HG03103 (cell line): ENCODE measurements at regions not wholly inside any gene's neighbourhood (a gene's known extent, or its start where the extent isn't known, plus 50 kb on each side); places are given as distances from the start of the nearest gene placed in this dataset.
"Not testable (repeated sequence)": the region's sequence is repeated elsewhere in the genome, so short reads cannot be mapped to it uniquely, and the experiment has no call there.

Experiments used
- ATAC-seq: cut with Tn5 transposase; IDR thresholded peaks from one replicate; pipeline ENCODE4 v1.9.1; 2021; ENCODE audit warnings: low read depth; ENCODE audit not compliant: unreplicated experiment

- ATAC-seq = no peak
Measured at GRCh38 chr14:30471980-30472379, 87.0 kb upstream of the G2E3 start.

GRCh38 chr14:30473846-30474696 lies 84.9 kb upstream of the G2E3 start:
- not testable (repeated sequence) for ATAC-seq

- no peak for ATAC-seq
Measured at GRCh38 chr14:30482276-30482675, 76.7 kb upstream of the G2E3 start.

GRCh38 chr14:30484201-30484600 lies 74.8 kb upstream of the G2E3 start:
- ATAC-seq = no peak

- ATAC-seq = no peak
Measured at GRCh38 chr14:30484976-30485375, 74.0 kb upstream of the G2E3 start.

- ATAC-seq = no peak
Measured at GRCh38 chr14:30496852-30497251, 62.1 kb upstream of the G2E3 start.

DNA sequence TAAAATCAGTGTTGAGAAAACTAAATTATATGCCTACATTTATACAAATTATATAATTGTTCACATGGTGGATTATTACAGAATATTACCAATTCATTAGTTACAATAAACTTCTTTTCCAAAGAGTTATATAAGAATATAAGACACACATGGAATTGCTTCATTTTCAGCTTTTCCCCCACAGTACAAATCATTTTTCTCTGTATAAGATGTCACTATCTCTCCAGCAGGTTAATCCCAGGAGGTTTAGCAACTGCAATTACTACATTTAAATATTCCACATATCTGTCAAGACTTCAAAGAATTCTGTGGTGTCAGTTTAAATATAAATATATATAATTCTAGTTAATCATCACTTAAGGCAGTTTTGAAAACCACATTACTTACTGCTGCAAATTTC lies 59.6 kb upstream of the G2E3 start:
- no peak for ATAC-seq

GRCh38 chr14:30500222-30500621 lies 58.7 kb upstream of the G2E3 start:
- ATAC-seq = no peak

GRCh38 chr14:30507209-30507608 lies 51.7 kb upstream of the G2E3 start:
- ATAC-seq = no peak
